GM20000 (cell line): ENCODE measurements at regions not wholly inside any gene's neighbourhood (a gene's known extent, or its start where the extent isn't known, plus 50 kb on each side); places are given as distances from the start of the nearest gene placed in this dataset.

Experiments used
- DNase-seq: peaks from one replicate; pipeline ENCODE4 v3.0.0; 2012; ENCODE audit warnings: low spot score
- TF ChIP-seq, protein P1 (sequence below): IDR thresholded peaks from 2 replicates; pipeline ENCODE4 v1.5.1; 2012; ENCODE audit warnings: mild to moderate bottlenecking, control low read depth; ENCODE audit errors: extremely low read depth, missing control alignments

DNA sequence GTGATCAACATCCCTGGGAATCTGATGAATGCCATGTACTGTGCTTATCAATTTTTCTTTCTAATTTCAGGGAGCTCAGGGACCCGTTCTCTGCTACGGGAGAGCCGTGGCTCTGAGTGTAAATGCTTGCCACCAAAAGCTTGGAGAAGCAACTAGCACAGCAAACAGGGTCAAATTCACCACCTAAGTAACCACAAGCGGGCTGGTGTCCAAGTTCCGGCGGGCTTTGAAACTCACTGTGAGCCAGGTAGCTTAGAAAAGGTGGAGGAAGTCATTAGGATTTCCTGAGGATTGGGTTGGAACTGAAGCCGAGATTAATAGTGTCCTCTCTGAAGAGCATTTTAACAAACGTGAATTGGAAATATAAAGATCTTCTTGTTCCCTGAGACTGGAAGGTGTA, 87.2 kb downstream of the CLDN34 start:
- TF ChIP-seq, protein P1, sequence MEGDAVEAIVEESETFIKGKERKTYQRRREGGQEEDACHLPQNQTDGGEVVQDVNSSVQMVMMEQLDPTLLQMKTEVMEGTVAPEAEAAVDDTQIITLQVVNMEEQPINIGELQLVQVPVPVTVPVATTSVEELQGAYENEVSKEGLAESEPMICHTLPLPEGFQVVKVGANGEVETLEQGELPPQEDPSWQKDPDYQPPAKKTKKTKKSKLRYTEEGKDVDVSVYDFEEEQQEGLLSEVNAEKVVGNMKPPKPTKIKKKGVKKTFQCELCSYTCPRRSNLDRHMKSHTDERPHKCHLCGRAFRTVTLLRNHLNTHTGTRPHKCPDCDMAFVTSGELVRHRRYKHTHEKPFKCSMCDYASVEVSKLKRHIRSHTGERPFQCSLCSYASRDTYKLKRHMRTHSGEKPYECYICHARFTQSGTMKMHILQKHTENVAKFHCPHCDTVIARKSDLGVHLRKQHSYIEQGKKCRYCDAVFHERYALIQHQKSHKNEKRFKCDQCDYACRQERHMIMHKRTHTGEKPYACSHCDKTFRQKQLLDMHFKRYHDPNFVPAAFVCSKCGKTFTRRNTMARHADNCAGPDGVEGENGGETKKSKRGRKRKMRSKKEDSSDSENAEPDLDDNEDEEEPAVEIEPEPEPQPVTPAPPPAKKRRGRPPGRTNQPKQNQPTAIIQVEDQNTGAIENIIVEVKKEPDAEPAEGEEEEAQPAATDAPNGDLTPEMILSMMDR: no peak
- DNase-seq: no peak

DNA sequence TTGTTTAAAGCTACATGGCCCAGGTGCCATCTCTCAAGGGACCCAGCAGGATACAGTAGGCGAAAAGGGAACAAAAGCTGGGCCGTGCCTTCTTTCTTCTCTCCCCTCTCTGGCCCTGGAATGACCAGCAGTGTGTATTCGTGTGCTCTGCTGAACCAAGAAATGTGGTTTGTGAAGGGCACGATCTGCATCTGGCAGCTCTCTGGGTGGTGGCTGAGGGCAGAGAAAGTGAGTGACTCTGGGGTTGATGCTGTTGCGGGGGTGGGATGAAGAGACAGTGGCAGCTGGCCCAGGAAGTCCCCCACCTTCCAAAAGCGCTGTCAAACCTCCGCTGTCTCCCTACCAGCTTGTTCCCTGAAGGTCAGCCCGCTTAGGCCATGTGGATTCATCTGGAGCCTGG, 88.3 kb downstream of the CLDN34 start:
- DNase-seq: no peak

DNA sequence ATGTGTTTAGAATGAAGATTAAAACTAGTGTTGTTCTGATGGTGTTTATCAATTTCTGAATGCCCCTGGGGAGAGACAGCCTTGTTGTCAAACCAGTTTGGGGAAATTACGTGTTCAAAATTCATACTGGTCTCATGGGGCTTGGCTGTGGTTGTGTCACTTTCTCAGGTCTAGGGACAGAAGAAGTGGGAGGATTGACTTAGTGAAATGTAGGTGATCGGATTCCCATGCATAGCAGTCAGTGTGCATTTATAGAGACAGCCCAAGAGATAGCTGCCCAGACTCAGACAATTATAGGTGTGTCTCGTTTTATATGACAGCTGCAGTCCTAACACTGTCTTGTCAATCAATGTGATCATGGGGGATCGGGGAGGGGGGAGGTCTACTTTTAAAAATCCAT, 94.4 kb upstream of the CLCN4 start:
- peak; percentile 29 for DNase-seq
- TF ChIP-seq, protein P1: no peak

More for the DNA sequence above, 88.3 kb downstream of the CLDN34 start:
- TF ChIP-seq, protein P1: no peak

DNA sequence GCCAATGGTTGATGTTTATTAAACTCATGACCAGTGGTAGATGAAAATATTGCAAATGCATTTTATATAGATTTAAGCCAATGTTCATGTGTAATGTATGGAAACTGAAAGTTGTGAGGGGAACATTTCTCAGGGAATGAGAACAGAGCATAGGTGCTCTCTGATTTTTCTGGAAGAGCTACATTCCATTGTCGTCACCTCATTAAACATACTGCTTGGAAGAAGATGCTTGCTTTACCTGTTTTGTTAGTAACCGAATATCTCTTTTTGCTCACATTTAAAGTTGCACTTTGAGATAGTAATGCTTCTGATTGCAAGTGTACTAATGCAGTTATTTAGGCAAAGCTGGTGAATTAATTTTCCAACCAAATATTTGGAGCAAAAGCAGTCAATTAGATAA, 93.8 kb upstream of the CLCN4 start:
- DNase-seq: no peak
- TF ChIP-seq, protein P1: no peak

DNA sequence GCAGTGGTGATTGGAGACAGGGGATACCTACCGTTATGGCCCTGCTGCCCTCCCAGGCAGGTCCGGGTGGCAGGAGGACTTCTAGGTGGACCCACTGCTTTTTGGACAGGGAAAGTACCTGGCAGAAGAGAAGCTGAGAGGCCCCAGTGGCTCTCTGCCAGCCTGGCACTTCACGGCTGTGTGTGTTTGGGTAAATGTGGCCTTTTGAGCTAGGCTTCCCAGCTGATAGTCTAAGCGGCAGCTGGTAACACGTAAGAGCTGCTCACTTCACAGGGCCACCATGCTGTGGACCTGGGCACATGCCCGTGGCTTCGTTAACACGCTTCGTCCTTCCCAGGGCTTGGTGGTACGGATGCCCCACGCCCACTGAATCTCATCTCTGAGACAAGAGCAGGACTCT, 92.0 kb upstream of the CLCN4 start:
- TF ChIP-seq, protein P1: no peak
- no peak for DNase-seq

DNA sequence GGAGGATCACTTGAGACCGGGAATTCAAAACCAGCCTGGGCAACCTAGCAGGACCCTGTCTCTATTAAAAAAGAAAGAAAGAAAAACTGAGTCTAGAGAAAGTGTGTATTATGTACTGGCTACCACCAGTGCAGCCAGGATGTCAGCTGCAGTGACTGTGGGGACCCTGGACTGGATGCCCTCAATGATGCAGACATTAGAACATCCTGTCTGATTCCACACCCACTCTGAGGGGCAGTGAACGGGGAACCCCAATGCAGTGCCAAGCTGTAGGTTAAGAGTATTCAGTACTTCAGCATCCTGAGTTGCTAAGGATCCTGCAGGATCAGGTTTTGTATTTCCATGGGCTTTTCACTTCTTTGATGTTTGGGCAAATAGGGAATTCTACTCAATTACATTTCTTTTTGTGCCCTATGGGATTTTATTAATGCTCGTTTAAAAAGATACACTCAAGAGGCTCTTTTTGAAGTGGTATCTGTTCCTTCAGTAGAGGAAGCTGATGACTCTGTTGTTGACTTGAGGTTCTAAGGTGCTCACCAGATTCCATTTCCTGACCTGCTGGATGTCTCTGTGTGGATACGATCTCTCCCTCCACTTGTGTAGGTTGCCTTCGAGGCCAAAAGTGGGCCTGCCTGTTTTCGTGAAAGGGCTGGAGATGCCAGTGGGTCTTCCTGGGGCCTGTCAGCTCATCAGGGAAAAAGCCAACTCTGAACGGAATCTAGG, 85.9 kb upstream of the CLCN4 start:
- TF ChIP-seq, protein P1: no peak
- DNase-seq: no peak

DNA sequence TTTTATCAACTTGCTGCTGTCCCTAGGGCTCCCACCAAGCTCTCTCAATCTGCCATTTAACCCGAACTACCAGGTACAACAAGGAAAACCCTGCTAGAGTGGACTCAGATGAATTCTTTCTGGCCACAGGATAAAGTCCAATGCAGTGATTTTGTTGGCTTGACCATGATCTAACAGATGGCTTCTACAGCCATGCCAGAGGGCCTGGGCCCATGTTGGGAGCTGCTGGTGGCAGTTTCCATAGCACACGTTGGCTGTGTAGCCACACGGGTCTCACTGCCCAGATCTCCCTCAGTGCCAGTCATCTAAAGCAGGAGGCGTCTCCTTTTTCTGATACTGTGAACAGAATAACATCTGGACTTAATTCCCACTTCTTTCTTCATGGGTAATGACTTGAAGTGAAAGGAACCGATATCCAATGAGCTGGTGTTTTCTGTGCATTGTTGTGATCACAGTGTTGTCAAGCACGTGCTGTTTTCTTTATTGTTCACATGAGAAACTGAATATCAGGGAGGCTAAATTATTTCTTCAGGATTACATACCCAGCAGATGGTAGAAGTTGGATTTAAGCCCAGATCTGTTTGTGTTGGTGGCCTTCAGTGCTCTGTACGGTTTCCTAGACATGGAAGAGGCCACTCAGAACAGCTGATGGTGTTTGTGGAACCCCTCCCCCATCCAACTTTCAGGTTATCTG, 85.2 kb upstream of the CLCN4 start:
- TF ChIP-seq, protein P1: no peak
- DNase-seq: no peak
